Stimulated activated CD8-positive, alpha-beta memory T cell treated with anti-CD3 and anti-CD28 coated beads, Interleukin-15, amount 100 ng/mL, for 4 hours (primary cell): ENCODE measurements at regions not wholly inside any gene's neighbourhood (a gene's known extent, or its start where the extent isn't known, plus 50 kb on each side); places are given as distances from the start of the nearest gene placed in this dataset.

ENCODE experiments used
- DNase-seq, 2 donors: peaks; one replicate each; pipeline ENCODE4 v3.0.0-alpha.2; 2020; ENCODE audit warnings: low read depth in 2 of 2

DNA sequence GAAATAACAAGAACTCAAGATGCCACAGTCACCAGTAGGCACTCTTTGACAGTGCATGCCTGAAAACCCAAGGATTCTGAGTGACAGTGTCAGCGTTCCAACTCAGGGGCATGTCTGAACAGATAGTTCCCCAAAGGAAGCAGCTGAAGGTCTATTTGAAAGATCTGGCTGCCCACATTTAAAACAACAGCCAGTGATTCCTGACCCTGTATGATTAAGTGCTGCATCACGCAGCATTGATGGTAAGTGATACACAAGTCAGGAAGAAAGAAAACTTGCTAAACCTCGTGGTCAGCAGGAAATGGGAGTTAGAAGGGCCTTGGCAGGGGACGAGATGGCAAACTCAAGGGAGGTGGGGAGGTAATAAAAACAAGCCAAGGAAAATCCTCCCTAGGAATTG is 1013.1 kb downstream of the TYW1 start:
- DNase-seq: no peak

DNA sequence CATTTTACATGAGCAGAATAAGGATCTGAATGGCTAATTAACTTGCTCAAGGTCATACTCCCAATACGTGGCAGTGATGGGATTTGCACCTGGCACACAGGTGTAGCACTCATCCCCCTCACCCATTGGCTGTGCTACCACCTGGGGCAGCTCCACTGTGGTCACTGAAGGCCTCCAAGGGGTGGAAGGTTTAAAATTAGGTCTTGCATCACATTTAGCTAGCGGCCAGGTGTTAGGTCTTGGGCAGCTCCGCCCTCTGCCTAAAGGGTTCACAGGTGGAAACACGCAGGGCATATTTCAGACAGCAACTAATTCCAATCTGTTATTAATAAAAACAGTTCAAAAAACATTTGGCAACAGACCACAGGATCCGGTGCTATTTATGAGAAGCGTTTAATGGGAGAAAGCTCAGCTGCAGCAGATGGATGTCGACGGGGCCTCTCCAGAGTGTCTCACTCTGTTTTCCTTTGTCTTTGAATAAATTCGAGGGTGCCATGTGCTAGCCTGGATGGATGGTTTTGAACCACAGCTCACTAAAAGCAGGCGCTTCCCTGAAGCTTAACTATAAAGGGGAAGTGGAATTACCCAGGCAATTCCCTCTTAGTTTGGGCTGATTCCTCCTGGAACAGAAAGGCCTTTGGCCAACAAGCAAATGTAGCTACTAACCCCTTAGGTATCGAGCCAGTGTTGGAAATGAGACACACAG is 1017.6 kb downstream of the TYW1 start:
- no peak for DNase-seq

DNA sequence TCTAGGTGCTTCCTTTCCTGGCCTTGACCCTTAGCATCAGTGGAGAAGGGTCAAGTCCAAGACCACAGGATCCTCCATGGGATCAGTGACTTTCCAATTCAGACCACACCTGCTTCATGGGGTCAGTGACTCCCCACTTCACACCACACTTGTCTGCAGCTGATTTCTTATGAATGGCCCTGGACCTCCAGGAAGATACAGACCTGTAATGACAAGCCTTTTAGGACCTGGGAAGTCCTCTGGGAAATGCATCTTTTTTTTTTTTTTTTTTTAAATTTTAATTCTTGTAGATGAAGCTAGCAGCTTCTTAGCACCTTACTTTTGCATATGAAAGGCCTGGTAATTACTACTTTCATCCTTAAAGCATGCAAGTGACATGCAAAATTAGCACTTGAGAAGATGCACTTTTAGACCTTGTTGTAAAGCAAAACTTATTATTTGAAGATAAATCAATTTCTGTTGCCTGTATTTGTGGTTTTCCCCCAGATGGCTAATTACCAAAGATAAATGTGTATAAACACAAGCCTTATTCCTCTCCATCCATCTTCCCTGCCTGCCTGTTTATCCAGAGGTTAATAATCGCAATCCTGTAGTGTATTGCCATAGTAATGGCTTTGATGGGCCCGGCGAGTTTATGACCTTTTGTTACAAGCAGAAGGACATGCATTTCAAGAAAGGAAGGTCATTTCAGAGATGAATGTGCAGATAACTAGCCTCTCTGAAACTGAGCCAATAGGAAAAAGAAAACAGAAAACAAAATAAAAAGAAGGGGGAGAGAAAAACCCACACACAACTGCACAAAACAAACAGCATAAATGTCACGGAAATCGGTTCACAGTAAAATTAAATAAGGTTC is 1018.7 kb downstream of the TYW1 start:
- no peak for DNase-seq

DNA sequence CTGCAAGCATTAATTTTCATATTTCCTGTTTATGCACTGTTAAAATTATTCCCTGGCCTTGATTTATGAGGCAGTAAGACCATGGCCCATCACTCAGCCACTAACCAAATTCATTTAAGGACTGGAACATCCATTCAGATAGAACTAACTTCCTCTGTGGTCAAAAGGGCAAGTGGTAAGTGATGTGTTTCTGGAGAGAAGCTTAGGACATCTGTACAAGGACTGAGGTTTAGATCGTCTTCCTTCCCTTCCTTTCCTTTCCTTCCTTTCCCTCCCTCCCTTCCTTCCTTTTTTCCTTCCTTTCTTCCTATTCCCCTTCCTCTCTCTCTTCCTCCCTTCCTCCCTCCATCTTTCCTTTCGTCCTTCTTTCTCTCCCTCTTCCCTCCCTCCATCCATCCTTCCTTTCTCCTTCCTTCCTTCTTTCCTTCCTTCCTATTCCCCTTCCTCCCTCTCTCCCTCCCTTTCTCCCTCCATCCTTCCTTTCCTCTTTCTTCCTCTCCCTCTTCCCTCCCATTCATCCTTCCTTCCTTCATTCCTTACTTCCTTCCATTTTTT is 1019.4 kb downstream of the TYW1 start:
- no peak for DNase-seq

DNA sequence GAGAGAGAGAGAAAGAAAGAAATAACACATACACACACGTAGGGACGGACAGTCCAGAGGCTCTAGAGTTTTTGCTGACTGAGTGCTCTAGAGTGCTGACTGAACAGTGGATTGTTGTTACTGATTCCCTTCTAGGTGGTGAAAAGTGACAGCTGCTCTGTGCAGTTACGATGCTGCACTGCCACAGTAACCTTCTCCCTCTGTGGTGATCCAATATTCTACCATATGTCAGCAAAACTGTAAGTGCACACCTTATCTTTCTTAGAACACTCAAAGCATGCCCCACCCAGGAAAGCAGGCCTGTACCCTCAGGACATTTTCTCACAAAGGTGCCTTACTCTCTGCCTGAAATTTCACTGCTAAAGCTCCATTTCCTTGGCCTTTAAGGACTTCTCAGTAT is 1023.5 kb downstream of the TYW1 start:
- DNase-seq: no peak

DNA sequence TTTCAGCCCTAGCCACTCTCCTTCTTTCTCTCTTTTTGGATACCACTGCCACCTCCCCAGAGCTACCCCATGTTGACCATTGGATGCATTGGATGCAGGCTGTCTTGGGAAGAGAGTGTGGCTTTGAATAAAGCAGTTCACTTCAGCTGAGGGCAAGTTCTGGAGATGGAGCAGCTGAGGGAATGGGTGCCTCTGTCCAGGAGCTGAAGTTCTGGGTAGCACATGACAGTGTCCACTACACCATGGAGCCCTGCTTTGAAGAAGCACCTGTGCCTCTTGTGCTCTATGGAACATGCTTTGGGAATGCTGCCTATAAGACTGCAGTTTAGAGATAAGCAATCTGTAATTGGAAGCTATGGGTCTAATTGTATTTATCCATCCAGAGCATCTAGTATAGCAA is 1028.7 kb downstream of the TYW1 start:
- no peak for DNase-seq

DNA sequence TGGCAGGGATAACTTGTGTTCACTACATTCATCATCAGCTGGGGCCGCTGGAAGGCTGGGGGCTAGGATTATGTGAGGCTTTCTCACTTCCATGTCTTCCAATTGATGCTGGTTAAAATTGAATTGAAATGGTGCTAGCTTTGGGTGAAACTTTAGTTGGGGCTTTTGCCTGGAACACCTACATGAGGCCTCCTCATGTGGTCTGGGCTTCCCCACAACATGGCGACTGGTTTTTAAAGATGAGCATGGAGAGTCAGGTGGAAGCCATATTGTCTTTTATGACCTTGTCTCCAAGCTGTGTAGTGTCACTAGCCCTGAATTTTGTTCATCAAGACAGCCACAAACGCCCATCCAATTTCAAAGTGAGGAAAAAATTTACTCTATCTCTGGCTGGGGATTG is 1033.9 kb downstream of the TYW1 start:
- DNase-seq: no peak

DNA sequence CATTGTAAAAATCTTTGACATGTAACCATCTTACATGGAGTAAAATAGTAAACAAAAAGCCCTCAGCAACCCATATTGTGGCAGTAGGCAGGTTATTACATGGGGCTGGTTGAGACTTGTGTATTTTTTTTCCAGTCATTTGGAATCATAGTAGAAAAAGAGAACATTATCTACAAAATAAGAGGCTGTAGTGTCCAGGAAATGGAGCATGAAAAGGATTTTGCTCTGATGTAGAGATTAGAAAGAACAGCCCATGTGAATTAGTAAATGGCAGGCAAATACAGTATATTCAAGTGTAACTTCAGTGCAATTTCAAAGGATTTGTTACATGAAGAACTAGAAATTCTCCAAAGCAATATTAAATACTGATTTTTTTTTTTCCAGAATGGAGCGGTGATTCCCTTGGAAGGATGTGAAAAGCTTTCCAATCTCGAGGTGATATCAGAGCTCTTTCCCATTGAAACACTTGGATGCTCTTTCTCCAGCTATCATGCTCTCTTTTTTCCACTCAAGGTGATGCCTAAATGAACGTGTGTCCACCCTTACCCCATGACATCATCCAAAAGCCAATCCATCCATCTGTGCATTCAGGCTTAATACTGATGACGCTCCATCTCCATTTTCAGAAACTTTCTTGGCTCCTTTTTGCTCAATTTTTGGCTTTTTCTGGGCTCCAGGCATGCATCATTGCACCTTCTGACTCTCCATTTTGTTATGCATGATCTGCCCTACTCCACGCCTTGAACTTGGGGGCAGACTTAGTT is 1034.7 kb downstream of the TYW1 start:
- no peak for DNase-seq

DNA sequence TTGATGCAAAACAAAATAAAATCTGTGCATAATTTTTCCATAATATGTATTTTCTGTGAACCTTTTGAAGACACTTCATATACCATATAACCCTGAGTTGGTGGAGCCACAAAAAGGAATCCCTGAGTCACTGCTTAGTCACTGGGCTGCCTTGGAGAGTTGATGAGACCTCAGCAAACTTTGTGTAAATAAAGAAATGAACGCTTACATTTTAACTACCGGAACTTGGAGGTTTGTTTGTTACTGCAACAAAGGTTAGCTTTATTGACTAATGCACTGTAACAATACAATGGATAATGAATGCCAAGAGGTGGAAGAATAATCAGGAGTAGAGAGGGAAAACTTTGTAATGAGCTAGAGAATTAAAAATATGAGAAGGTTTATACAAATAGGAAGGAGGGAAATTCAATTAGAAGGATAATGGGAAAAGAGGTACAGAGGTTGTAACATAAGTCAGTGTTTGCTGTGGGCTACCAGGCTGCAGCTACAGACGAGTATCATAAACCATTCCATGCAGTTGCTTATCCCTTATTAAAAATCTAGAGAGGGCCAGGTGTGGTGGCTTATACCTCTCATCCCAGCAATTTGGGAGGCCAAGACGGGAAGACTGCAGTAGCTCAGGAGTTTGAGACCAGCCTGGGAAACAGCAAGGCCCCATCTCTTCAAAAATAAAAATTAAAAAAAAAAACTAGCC is 1042.1 kb downstream of the TYW1 start:
- no peak for DNase-seq

DNA sequence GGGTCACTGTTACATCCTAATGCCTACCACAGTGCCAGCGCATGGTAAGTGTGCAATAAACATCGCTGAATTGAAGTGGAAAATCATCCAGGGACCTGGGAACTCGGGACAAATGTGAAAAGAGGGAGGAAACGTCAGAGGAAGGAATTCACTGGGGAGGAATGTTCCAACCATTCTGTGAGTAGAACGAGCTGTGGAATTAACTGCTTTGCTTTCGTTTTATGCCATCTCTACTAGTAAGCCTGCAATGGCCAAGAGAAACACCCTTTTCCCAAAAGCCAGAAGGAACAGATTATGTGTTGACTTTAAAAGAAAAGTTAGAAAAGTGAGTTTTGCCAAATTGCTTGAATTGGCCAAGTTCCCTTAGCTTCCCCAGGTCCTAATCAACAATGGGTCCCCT is 1044.9 kb downstream of the TYW1 start:
- DNase-seq: no peak

DNA sequence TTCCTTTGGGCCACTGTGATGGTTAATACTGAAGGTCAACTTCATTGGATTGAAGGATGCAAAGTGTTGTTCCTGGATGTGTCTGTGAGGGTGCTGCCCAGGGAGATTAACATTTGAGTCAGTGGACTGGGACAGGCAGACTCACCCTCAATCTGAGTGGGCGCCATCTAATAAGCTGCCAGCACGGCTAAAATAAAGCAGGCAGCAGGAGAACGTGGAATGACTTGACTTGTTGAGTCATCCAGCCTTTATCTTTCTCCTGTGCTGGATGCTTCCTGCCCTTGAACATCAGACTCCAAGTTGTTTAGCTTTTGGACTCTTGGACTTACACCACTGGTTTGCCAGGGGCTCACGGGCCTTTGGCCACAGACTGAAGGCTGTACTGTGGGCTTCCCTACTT is 1046.9 kb downstream of the TYW1 start:
- DNase-seq: no peak

DNA sequence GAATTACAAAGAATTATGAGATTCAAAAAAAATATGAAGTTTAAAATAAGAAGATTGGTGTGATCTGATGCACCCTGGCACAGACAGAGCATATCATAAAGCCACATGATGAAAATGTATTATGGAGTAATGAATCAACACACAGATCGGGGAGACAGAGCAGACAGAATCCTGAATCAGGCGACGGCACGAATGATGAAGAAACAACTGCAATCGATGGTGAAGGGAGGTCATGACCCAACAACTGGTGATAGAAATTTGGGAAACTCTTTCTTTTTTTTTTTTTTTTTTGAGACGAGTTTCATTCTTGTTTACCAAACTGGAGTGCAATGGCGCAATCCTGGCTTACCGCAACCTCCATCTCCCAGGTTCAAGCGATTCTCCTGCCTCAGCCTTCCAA is 1054.0 kb downstream of the TYW1 start:
- DNase-seq: no peak

DNA sequence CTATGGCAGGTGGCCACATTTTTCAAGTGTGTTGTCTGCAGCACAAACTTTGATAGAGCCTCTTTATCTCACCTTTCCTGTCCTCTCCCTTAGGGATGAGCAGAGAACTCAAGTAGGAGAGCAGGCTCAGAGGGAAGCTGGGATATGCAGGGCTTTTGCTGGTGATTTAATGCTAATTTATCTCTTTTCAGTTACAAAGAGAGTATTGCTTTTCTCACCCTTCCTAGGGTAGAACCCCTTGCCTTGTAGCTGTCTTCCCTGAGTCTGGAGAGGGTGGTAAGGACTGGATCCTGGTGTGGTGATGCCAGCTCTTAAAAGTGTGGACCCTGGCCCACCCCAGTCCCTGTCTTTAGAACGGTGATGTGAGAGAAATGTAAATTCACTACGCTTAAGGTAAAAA is 1061.4 kb downstream of the TYW1 start:
- DNase-seq: no peak

DNA sequence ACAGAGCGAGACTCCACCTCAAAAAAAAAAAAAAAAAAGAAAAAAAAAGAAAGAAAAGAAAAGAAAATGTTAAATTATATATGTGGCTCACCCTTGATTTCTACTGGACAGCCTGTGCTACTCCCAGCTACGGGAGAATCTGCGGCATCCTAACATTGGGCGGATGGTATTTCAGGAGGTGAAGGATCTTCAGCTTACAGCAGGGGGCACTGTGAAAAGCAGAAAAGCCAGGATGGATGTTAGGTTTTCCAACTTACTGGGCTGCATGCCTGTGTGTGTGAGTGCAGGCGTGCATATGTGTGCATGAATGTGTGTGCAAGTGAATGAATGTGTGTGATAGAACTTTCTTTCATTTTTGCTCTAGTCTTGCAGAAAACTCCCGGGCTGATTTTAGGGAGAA is 1066.5 kb downstream of the TYW1 start:
- DNase-seq: no peak

DNA sequence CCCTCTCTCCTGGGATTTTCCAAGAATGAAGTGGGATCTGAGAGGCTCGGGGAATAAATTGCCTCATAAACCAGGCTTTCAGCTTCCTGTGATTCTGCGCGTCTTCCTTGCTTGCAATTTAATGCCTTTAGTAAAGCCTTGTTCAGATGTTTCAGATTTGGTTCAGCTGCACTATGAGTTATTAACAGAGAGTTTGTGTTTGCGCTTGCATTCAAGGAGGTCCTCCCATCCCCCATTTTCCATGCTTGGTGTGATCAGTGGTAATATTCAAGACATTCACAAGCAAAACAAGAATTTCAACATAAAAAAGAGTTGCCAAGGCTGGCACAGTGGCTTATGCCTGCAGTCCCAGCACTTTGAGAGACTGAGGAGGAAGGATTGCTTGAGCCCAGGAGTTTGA is 1068.9 kb downstream of the TYW1 start:
- DNase-seq: no peak

DNA sequence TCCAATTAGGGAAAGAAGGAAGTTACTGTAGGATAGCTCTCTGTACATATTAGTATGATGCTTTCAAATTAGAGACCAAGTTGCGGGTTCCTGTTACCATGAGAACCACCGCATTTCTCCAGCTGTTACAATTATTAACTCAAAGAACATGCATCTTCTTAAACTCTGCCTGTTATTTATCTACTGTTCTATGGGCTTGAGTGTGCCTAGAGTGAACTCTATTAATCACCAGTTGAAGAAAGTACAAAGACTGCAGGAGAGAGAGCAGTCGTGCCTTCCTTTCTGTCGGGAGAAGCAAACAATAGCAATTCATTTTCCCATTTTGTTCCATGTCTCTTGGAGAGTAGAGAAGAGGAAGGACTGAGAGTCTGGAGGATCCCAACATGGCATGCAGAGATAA is 1071.2 kb downstream of the TYW1 start:
- no peak for DNase-seq

DNA sequence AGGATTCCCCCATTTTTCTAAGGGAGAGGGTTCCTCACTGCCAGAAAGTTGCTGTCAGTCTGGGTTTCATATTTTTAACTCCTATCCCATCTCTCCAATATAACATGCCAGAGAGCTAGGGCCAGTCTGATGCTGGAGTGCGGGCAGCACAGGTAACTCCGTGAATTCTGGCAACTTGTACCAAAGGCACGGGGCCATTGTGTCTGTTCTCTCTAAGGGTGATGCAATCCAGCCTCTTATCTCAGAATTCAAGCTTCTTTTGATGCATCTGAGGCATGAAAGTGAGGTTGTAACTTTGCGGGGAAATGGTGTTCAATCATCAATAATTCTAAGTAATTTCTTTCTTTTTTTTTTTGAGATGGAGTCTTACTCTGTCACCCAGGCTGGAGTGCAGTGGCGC is 1074.4 kb downstream of the TYW1 start:
- no peak for DNase-seq

DNA sequence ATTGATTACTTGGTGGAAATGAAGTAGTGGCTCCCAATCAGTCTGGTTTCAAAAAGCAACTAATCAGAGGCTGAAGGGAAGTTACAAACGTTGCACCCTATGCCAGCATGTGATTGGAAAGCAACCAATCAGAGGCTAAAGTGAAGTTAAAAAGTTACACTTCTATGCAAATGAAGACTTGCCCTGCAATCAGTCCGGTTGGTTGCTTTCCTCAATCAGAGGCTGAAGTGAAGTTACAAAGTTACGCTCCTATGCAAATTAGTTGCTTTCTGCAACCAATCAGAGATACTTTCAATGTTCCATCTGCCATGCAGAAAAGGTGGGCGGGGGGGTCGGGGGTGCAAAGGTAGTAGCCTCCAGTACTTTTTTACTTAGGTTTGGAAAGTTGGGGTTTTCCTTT is 1077.1 kb downstream of the TYW1 start:
- no peak for DNase-seq

DNA sequence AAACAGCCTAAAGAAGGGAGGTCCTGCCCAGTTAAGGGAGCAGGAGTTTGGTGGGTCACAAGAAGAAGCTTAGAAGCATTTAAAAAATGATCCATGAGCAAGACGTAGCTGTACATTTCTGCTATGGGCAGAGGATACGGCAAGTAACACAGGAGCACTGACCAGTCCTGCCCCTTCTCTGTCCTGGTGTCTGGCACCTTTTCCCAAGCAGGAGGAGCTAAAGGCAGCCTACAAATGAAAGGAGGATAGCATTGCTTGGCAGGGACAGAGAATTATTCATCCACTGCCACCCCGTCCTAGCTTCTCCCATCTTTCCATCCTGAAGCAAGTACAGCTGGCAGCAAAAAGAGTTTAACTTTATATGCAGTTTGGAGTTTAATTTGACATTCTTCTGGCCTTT is 1077.6 kb downstream of the TYW1 start:
- DNase-seq: no peak

DNA sequence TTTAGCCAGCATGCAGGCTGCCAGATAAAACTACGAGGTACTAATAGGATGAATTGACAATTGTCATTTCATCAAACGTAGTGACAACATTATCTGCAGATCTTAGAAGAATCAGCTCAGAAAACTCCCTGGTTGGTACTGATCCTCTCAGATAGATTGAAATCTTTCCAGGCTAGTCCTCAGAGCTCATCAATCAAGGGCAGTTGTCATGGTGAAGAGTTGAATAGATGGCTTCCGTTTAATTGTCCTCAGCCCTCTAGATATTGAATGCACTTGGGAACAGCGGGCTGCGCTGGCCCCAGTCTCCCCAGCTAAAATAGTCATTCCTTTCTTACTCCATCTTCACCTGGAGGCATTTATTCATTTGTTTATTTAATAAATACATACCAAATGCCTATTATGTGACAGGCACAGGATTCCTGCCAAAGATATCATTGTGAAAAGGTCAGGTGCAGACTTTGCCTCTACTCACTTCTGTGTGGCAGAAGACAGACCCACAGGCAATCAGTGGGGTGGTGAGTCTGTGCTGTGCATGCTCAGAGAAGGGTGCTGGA is 1081.6 kb downstream of the TYW1 start:
- no peak for DNase-seq
